GM18951 (cell line): ENCODE measurements at regions not wholly inside any gene's neighbourhood (a gene's known extent, or its start where the extent isn't known, plus 50 kb on each side); places are given as distances from the start of the nearest gene placed in this dataset.
"Not testable (repeated sequence)": the region's sequence is repeated elsewhere in the genome, so short reads cannot be mapped to it uniquely, and the experiment has no call there.

Experiments used
- POLR2A ChIP-seq: IDR thresholded peaks from 4 replicates; pipeline ENCODE4 v1.6.1; 2011; ENCODE audit warnings: mild to moderate bottlenecking; ENCODE audit not compliant: insufficient read length, insufficient read depth; ENCODE audit errors: extremely low read depth
- in situ Hi-C: fragments of 300-500 bp; cut with MboI; formaldehyde crosslinking; loops from one replicate; pipeline ENCODE4 v1.12.0; 2022; ENCODE audit warnings: low sequenced_read_pairs, mixed read lengths, inconsistent platforms; ENCODE audit not compliant: unreplicated experiment

GRCh38 chr1:30597711-30598110 lies 125.7 kb downstream of the MATN1 start:
- in situ Hi-C loops, result no loop called here
- no peak for TF ChIP-seq POLR2A

GRCh38 chr1:30596891-30597290 lies 126.5 kb downstream of the MATN1 start:
- in situ Hi-C loops, result no loop called here
- no peak for TF ChIP-seq POLR2A

GRCh38 chr1:30596470-30596869 lies 126.9 kb downstream of the MATN1 start:
- TF ChIP-seq POLR2A, result no peak
- in situ Hi-C loops, result no loop called here

- in situ Hi-C loops, result no loop called here
- TF ChIP-seq POLR2A, result no peak
Measured at GRCh38 chr1:30589083-30589482, 134.3 kb downstream of the MATN1 start.

GRCh38 chr1:30588311-30589073 lies 134.9 kb downstream of the MATN1 start:
- in situ Hi-C loops, result no loop called here
- no peak for TF ChIP-seq POLR2A

- in situ Hi-C loops, result no loop called here
- TF ChIP-seq POLR2A, result no peak
Measured at GRCh38 chr1:30586671-30587070, 136.7 kb downstream of the MATN1 start.

- no peak for TF ChIP-seq POLR2A
- in situ Hi-C loops, result no loop called here
Measured at GRCh38 chr1:30579580-30579979, 143.8 kb downstream of the MATN1 start.

GRCh38 chr1:30575066-30575465 lies 148.3 kb downstream of the MATN1 start:
- in situ Hi-C loops, result no loop called here
- TF ChIP-seq POLR2A, result no peak

- in situ Hi-C loops, result no loop called here
- no peak for TF ChIP-seq POLR2A
Measured at GRCh38 chr1:30572192-30572591, 151.2 kb downstream of the MATN1 start.

GRCh38 chr1:30571380-30571779 lies 152.0 kb downstream of the MATN1 start:
- TF ChIP-seq POLR2A, result no peak
- in situ Hi-C loops, result no loop called here

- in situ Hi-C loops, result no loop called here
- no peak for TF ChIP-seq POLR2A
Measured at GRCh38 chr1:30569384-30569783, 154.0 kb downstream of the MATN1 start.

- no peak for TF ChIP-seq POLR2A
- in situ Hi-C loops, result no loop called here
Measured at GRCh38 chr1:30562559-30562958, 160.8 kb downstream of the MATN1 start.

GRCh38 chr1:30551603-30552002 lies 171.8 kb downstream of the MATN1 start:
- in situ Hi-C loops, result no loop called here
- no peak for TF ChIP-seq POLR2A

- in situ Hi-C loops, result no loop called here
Measured at GRCh38 chr1:30550365-30551220, 172.8 kb downstream of the MATN1 start.

GRCh38 chr1:30549872-30550271 lies 173.5 kb downstream of the MATN1 start:
- in situ Hi-C loops, result not testable (repeated sequence)

More at GRCh38 chr1:30550365-30551220, 172.8 kb downstream of the MATN1 start:
- no peak for TF ChIP-seq POLR2A
